ENCODE measurements at regions not wholly inside any gene's neighbourhood (a gene's known extent, or its start where the extent isn't known, plus 50 kb on each side); places are given as distances from the start of the nearest gene placed in this dataset.

DNA sequence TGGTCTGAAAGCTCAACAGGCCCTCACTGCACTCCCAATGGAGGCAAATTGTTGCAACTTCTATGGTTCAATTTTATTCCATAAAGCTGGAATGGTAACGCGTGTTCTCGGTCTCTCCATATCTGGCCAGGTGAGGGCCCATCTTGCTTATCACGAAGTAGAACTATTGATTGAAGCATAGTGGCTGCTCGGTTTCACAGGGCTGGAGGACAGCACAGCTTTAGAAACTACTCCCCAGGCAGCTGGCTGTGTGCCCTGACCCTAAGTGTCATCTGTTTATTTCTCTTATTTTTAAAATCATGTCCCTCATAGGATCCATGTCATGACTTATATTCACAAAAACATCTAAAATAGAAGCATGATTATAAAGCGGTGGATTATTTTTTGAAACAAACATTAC is 223.4 kb downstream of the NPR3 start:
- WGBS (ENCODE audit: low lambda C conversion rate): 54% methylated on average over 4 of the region's 6 CpGs
- Histone ChIP-seq H2AFZ (ENCODE audit: low read length) (no peak overlapping the region), H3K79me2 (ENCODE audit: insufficient read depth, low read length) (no peaks in the 10 kb centered on the region), H3K27ac (ENCODE audit: extremely low read length, insufficient read depth, low read length) (no peak overlapping the region), H3K4me2 (ENCODE audit: low read depth, low read length) (no peak overlapping the region), H3K9me3 (ENCODE audit: low read length) (no peaks in the 10 kb centered on the region), H3K4me3 (replicated peaks in 1 of 3; ENCODE audit: insufficient read depth in 1 of 3, low read depth in 2 of 3, low read length in 3 of 3) (no peak overlapping the region), H3K9ac (ENCODE audit: insufficient read depth, low read depth, low read length) (no peak overlapping the region), H3K36me3 (replicated peaks in 1 of 2; ENCODE audit: control insufficient read depth in 1 of 2, insufficient read depth in 2 of 2, low read length in 2 of 2) (no peaks in the 10 kb centered on the region), H4K20me1 (ENCODE audit: insufficient read depth, low read length) (no peaks in the 10 kb centered on the region), H3K4me1 (ENCODE audit: insufficient read depth, low read length) (no peaks in the 10 kb centered on the region), H3K27me3 (ENCODE audit: control insufficient read depth in 1 of 2, insufficient read depth in 2 of 2, low read length in 2 of 2) (no peaks in the 10 kb centered on the region)
- in situ Hi-C loops (cut with HindIII; ENCODE audit: extremely low pct_ligation_motif_present, low pct_unique_long_range_greater_than_20kb) (loop anchor here (25.0 kb wide), 2 partner anchors 222 to 478 kb away; partner anchors contain the start of gene NPR3), intact Hi-C loops (cut with micrococcal nuclease; ENCODE audit: unreplicated experiment) (no loop called here)
- BruUV-seq (replicated peaks): no TSS peak
- no peak for FAIRE-seq
- DNase-seq (ENCODE audit: low spot score): no peak
- ChIA-PET CTCF (ENCODE audit: low intra/inter-chr PET ratio, low total read pairs) (no interaction called here), POLR2A (no interaction called here)
- no peak for ATAC-seq
- TF ChIP-seq TOE1 (CRISPR knock-in tag; IDR thresholded peaks at IDR 0.05) (no peak), RBFOX2 (IDR thresholded peaks at IDR 0.05; ENCODE audit: low read depth, low read length) (no peak), NFKB2 (CRISPR knock-in tag; IDR thresholded peaks at IDR 0.05; ENCODE audit: borderline replicate concordance) (no peak), FOXP1 (IDR thresholded peaks at IDR 0.05) (no peak), FOXP1 (CRISPR knock-in tag; IDR thresholded peaks at IDR 0.05) (no peak), ZNF7 (CRISPR knock-in tag; IDR thresholded peaks at IDR 0.05) (no peak), MAFK (conservative IDR thresholded peaks at IDR 0.05 in 1 of 2, IDR thresholded peaks at IDR 0.05 in 1 of 2; ENCODE audit: low read length in 2 of 2) (no peak), TOPORS (CRISPR knock-in tag; IDR thresholded peaks at IDR 0.05) (no peak), ZBTB7B (CRISPR knock-in tag; IDR thresholded peaks at IDR 0.05) (no peak), ZNF30 (CRISPR knock-in tag; IDR thresholded peaks at IDR 0.05) (no peak), ZNF253 (CRISPR knock-in tag; IDR thresholded peaks at IDR 0.05; ENCODE audit: borderline replicate concordance) (no peak), ZNF616 (CRISPR knock-in tag; IDR thresholded peaks at IDR 0.05; ENCODE audit: low read depth) (no peak)
- TF ChIP-seq, protein P1, sequence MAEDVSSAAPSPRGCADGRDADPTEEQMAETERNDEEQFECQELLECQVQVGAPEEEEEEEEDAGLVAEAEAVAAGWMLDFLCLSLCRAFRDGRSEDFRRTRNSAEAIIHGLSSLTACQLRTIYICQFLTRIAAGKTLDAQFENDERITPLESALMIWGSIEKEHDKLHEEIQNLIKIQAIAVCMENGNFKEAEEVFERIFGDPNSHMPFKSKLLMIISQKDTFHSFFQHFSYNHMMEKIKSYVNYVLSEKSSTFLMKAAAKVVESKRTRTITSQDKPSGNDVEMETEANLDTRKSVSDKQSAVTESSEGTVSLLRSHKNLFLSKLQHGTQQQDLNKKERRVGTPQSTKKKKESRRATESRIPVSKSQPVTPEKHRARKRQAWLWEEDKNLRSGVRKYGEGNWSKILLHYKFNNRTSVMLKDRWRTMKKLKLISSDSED (CRISPR knock-in tag; IDR thresholded peaks at IDR 0.05): no peak
- TF ChIP-seq, protein P2, sequence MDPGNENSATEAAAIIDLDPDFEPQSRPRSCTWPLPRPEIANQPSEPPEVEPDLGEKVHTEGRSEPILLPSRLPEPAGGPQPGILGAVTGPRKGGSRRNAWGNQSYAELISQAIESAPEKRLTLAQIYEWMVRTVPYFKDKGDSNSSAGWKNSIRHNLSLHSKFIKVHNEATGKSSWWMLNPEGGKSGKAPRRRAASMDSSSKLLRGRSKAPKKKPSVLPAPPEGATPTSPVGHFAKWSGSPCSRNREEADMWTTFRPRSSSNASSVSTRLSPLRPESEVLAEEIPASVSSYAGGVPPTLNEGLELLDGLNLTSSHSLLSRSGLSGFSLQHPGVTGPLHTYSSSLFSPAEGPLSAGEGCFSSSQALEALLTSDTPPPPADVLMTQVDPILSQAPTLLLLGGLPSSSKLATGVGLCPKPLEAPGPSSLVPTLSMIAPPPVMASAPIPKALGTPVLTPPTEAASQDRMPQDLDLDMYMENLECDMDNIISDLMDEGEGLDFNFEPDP (CRISPR knock-in tag; conservative IDR thresholded peaks at IDR 0.05): no peak
